ENCODE measurements at regions not wholly inside any gene's neighbourhood (a gene's known extent, or its start where the extent isn't known, plus 50 kb on each side); places are given as distances from the start of the nearest gene placed in this dataset.
"Not testable (repeated sequence)": the region's sequence is repeated elsewhere in the genome, so short reads cannot be mapped to it uniquely, and the experiment has no call there.

DNA sequence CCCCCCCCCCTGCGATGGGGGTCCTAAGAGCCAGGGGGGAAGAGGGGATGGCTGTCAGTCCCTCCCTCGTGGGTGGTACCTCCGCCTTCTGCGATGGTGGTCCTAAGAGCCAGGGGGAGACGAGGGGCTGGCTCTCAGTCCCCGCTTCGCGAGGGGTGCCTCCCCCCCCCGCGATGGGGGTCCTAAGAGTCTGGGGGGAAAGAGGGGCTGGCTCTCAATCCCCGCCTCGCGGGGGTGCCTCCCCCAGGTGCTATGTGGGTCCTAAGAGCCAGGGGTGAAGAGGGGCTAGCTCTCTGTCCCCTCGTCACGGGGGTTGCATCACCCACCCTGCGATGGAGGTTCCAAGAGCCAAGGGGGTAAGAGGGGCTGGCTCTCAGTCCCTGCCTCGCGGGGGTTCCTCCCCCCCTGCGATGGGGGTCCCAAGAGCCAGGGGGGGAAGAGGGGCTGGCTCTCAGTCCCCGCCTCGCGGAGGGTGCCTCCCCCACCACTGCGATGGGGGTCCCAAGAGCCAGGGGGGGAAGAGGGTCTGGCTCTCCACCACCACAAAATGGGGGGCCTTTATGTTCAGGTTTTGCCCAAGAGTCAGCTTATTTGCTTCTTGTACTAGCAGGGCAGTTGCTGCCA, 2323.6 kb upstream of the PCDH20 start:
- not testable (repeated sequence) for DNase-seq

DNA sequence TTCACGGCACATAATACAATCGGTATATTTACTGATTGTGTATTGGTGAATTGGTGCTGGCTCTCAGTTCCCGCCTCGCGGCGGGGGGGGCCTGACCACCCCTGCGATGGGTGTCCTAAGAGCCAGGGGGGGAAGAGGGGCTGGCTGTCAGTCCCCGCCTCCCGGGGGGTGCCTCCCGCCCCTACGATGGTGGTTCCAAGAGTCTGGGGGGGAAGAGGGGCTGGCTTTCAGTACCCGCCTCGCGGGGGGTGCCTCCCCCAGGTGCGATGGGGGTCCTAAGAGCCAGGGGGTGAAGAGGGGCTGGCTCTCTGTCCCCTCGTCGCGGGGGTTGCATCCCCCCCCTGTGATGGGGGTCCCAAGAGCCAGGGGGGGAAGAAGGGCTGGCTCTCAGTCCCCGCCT, 2321.8 kb upstream of the PCDH20 start:
- DNase-seq = no peak

- no peak for DNase-seq
Measured at GRCh38 chr13:63731896-63732295, 2316.2 kb upstream of the PCDH20 start.

DNA sequence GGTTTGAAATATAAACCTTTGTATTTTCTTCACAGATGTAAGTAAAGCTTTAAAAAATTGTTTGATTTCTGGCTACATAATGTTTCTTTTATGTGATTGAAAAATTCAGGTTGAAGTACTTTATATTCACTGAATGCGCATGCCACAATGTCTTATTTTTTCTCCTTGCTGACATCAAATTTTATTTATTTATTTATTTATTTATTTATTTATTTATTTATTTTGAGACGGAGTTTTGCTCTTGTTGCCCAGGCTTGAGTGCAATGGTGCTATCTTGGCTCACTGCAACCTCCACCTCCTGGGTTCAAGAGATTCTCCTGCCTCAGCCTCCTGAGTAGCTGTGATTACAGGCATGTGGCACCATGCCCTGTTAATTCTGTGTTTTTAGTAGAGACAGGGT, 2296.5 kb upstream of the PCDH20 start:
- not testable (repeated sequence) for DNase-seq

GRCh38 chr13:63706751-63707150, 2291.1 kb upstream of the PCDH20 start:
- no peak for DNase-seq

- DNase-seq = no peak
Measured at GRCh38 chr13:63704521-63704920, 2288.9 kb upstream of the PCDH20 start.

- DNase-seq = no peak
Measured at GRCh38 chr13:63700350-63700749, 2284.7 kb upstream of the PCDH20 start.

GRCh38 chr13:63699948-63700347, 2284.3 kb upstream of the PCDH20 start:
- DNase-seq = no peak

DNA sequence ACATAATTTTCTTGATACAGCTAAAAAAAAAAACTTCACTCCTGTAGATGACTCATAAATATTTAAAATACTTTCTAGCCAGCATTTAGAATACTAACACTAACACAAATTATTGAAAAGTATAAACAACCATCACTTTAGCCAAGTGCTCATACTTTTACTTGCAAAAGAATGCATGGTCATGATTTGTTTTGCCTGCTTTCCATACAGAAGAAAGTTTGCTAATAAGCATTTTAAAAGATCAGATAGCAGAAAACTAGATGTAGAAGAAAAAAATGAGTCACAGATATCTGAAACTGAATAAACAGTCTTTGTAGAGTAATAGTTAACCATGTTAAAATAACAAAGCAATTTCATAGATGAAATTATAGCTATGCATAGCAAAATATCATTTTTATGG, 2280.4 kb upstream of the PCDH20 start:
- DNase-seq = no peak

DNA sequence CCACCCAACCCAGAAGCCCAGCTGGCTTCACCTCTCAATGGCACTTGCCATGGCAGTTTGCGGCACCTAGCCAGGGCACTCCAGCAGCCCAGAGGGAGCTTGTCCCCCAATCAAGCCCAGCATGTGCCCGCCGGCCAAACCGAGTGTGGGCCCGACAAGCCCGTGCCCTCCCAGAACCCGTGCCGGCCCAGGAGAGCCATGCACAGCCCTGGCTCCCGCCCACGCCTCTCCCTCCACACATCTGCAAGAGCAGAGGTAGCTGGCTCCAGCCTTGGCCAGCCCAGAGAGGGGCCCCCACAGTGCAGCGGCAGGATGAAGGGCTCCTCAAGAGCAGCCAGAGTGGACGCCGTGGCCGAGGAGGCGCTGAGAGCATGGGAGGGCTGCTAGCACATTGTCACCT, 2278.0 kb upstream of the PCDH20 start:
- no peak for DNase-seq

DNA sequence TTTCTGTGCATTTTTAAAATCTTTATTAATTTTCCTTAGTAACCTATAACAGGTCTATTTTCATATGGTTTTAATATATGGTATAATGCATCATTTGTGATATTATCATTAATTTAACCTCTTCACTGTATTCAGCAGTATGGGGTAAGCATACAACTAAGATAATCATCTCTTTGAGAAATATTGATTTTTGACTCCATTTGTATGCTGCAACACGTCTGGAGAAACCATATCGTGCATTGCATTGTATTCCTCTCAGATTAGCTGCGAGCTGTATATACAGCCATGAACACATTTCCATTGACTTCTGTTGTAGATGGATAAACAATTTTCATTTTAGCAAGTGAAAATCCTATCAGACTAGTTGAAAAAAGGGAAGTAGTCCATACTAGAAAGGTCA, 2275.8 kb upstream of the PCDH20 start:
- no peak for DNase-seq

DNA sequence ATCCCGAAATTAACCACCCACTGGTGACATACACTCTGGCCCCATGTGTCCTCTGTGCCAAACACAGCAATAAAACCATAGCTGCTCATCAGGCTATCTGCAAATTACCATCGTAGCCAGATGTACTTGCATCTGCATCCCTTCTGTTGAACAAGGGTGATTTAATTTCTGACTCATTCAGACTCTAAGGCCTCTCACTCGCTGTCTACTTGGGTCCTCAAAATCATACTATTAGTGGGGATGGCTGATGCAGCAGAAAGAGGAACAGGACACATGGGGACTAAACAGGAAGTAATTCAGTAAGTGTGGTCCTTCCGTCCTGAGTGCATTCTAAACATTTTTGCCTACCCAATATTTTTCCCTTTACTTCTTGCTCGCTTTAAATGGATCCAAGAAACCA, 2275.0 kb upstream of the PCDH20 start:
- DNase-seq = no peak

DNA sequence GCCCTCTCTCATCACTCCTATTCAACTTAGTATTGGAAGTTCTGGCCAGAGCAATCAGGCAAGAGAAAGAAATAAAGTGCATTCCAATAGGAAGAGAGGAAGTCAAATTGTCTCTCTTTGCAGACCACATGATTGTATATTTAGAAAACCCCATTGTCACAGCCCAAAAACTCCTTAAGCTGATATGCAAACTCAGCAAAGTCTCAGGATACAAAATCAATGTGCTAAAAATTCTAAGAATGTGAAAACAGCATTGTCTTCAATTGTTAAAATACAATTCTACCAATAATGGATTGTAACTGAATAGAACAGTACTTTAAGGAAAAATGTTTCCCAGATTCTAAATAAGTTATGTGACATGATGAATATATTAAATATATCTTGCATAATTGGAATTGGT, 2269.2 kb upstream of the PCDH20 start:
- DNase-seq = no peak

DNA sequence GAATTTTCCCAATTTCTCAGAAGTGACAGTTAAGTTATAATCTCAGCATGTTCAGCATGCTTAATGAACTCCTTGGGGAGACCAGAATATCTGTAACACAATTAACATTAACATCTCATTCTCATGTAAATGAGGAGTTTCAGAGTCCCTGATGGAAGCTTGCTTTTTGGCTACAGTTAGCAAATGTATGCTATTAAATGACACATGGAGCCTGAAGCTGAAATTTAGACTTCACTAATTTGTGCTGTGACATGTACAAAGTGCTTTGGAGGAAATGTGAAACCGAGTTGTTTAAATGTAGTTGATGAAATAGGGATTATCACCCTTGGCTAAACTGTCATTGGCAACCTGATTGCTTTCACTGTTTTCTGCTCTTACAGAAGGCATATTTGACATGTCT, 2265.1 kb upstream of the PCDH20 start:
- no peak for DNase-seq

DNA sequence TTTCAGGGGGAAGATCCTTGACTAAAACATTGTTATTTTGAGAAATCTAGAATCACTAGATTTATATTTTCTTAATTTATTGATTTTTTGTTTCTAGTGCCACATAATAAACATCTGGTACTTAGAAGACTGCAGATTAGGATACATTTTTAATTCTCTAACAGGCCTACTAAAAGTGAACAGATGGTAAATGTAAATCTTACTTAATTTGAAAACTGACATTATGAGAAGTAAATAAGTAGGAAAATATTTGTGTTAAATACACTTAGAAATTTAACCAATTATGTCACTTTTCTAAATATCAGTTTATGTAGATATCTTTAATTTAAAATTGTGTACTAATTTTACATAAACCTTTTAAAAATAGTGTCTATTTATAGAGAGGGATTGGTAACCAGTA, 2255.6 kb upstream of the PCDH20 start:
- DNase-seq = no peak

GRCh38 chr13:63651394-63651793, 2235.7 kb upstream of the PCDH20 start:
- DNase-seq = no peak

DNA sequence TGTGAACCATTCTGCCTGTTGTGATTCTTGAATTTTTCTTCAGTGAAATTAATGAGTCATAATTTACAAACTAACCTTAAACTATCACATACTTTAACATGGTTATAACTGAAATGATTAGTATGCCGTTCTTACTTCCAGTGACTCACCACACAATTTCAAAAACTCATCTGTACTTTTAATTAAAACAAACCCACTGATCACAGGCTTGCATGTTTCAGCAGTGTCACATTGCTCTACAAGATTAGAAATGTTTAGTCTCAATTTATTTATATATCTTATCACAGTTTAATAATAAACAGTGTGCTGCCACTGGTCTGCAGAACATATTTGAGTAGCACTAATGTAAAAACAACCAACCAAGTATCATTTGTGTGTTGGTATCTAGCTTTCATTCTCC, 2227.9 kb upstream of the PCDH20 start:
- DNase-seq = no peak

DNA sequence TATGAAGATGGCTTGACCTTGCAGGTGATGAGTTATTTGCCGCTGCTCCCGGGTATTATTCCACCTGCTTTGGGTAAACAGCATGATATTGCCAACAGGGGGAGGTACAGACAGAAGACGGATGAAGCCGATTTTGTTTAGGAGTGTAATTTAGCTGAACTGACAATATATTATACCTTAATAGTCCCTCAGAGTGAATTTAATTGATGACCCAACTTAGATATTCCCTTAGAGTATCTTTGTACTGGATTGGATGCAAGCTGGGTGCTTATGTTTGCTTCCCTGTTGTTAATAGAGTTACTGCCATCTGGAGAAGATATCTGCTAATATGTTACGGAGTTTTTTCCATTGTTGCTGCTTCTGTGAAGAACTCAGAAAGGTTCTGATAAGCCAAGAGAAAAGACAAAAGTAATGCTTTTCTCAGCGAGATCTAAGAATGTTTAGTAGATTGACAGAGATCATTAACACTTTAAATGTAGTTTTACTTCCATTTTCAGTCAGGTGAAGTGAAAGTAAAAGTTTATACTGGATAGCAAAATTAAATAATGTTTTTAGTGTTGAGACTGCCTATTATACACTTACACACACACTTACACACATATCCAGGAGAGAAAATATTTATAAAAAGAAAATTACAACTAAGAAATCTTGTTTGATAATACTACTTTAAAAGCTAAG, 2220.8 kb upstream of the PCDH20 start:
- no peak for DNase-seq

- DNase-seq = no peak
Measured at GRCh38 chr13:63632321-63632720, 2216.7 kb upstream of the PCDH20 start.

GRCh38 chr13:63631006-63631405, 2215.4 kb upstream of the PCDH20 start:
- DNase-seq = no peak

DNA sequence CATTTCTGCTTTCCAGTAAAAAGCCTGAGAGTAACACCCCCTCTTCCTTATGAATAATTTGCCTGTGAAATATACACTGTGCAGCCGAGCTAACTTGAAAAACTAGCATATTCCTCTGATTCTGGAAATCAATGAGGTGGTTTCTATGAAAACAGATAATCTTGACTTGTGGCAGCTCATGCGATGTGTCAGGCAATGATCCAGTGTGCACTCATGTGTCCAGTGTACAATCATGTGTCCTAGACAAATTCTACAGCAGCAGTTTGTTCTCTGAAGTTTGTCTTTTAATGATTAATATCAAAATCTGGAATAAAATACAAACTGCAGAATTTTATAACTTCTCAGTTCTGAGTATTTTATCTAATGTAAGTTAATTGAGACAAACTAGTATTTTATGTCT, 2213.9 kb upstream of the PCDH20 start:
- DNase-seq = no peak

DNA sequence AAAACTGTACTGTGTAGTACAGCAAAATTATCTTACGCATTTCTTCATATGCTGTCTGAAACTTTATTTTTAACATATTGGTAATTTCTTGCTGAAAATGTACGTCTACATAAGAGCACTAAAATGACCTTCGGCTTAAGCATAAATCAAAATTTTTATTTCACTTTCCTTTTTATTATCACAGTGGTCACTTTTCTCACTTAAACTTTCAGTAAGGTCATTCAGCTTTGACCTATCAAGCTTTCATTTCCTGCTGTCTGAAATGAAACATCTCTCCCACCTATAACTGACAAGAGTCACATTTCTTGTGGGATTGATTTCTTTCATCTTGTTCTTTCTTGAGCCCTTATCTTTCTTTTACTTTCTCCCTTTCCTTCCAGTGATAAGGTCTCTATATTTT, 2212.7 kb upstream of the PCDH20 start:
- DNase-seq = no peak

DNA sequence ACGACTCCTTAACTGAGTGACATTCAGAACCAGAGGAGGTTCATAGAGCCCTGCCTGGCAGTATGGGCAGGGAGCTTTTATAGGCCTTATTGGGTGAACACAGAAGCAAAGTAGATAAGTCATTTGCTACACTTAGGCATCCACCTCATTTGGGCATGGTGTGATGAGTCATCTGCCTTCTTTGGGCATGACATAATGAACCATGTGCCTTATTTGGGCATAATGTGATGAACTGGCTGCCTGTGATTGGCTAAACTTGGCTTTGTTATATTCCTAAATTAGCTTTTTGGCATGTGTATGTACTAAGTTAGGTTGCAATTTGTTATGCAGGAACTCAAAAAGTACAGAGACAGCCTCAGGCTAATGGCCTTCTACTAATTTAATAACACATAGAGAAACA, 2210.2 kb upstream of the PCDH20 start:
- no peak for DNase-seq

Data from amygdala (tissue), 56 donors.